H1 (cell line): ENCODE measurements at regions not wholly inside any gene's neighbourhood (a gene's known extent, or its start where the extent isn't known, plus 50 kb on each side); places are given as distances from the start of the nearest gene placed in this dataset.

Experiments
- CTCF ChIA-PET: fragments of 300-600 bp; sonication (Branson Sonifier 250); formaldehyde crosslinking; loops from one replicate; lab custom pipeline; 2021; ENCODE audit not compliant: partially characterized antibody; lab: Charles Lee
- POLR2A ChIA-PET: fragments of 300-600 bp; sonication (Branson Sonifier 250); formaldehyde crosslinking; loops from one replicate; lab custom pipeline; 2021; ENCODE audit warnings: inconsistent platforms; ENCODE audit not compliant: partially characterized antibody; lab: Charles Lee
- DNase-seq, 2 experiments: peaks; one replicate each; pipeline versions ENCODE4 v3.0.0 to v3.0.0-alpha.2; 2010 to 2022; ENCODE audit warnings: low spot score in 2 of 2, low read depth in 1 of 2, mixed read lengths in 1 of 2
- FAIRE-seq: peaks from 2 replicates; lab custom pipeline; 2011; peaks lifted over from hg19 to GRCh38; lab: Jason Lieb, UNC
- H2AFZ ChIP-seq: 2 replicates; pipeline ENCODE4 v1.8.1; 2012; ENCODE audit warnings: low read length, inconsistent platforms
- H2AK5ac ChIP-seq: 2 replicates; pipeline ENCODE4 v1.6.1; 2013; ENCODE audit warnings: low read depth, low read length
- H2BK120ac ChIP-seq: replicated peaks from 2 replicates; pipeline ENCODE3; 2013; ENCODE audit warnings: low read depth, low read length, inconsistent platforms
- H2BK12ac ChIP-seq: 2 replicates; pipeline ENCODE4 v1.6.1; 2013; ENCODE audit warnings: low read depth, low read length
- H2BK15ac ChIP-seq: 2 replicates; pipeline ENCODE4 v1.6.1; 2013; ENCODE audit warnings: low read length
- H2BK20ac ChIP-seq: 2 replicates; pipeline ENCODE4 v1.6.1; 2013; ENCODE audit warnings: low read length
- H2BK5ac ChIP-seq: 2 replicates; pipeline ENCODE4 v1.6.1; 2013; ENCODE audit warnings: low read depth, low read length
- H3K14ac ChIP-seq: 2 replicates; pipeline ENCODE4 v1.6.1; 2013; ENCODE audit warnings: inconsistent platforms; ENCODE audit not compliant: insufficient read length
- H3K18ac ChIP-seq: 2 replicates; pipeline ENCODE4 v1.6.1; 2013; ENCODE audit warnings: low read length; ENCODE audit errors: extremely low read depth
- H3K23ac ChIP-seq: 2 replicates; pipeline ENCODE4 v1.6.1; 2013; ENCODE audit warnings: inconsistent platforms; ENCODE audit not compliant: insufficient read length
- H3K23me2 ChIP-seq: 2 replicates; pipeline ENCODE4 v1.6.1; 2013; ENCODE audit warnings: low read depth, low read length
- H3K27ac ChIP-seq: 2 replicates; pipeline ENCODE4 v1.6.1; 2011; ENCODE audit warnings: low read depth, low read length, inconsistent platforms
- H3K27me3 ChIP-seq, 4 experiments: replicated peaks in 1 of 4; 1 replicate in 1 of 4; 2 replicates in 3 of 4; pipeline versions ENCODE4 v1.6.1 to v1.8.1; 2011 to 2013; ENCODE audit warnings: low read length in 3 of 4, mild to moderate bottlenecking in 3 of 4, inconsistent platforms in 2 of 4, mixed read lengths in 2 of 4, moderate library complexity in 1 of 4; ENCODE audit not compliant: control insufficient read depth in 3 of 4, insufficient read depth in 3 of 4; ENCODE audit errors: extremely low read depth in 1 of 4
- H3K36me3 ChIP-seq, 4 experiments: 2 replicates each; pipeline versions ENCODE4 v1.6.1 to v1.8.1; 2011 to 2013; ENCODE audit warnings: mild to moderate bottlenecking in 4 of 4, low read length in 3 of 4, moderate library complexity in 2 of 4, control low read depth in 1 of 4, inconsistent platforms in 1 of 4; ENCODE audit not compliant: insufficient read depth in 4 of 4, control insufficient read depth in 2 of 4
- H3K4ac ChIP-seq: replicated peaks from 2 replicates; pipeline ENCODE3; 2013; ENCODE audit warnings: low read length, low read depth, mixed read lengths, inconsistent platforms; ENCODE audit not compliant: insufficient read length
- H3K4me1 ChIP-seq, 4 experiments: replicated peaks in 1 of 4; 1 replicate in 1 of 4; 2 replicates in 3 of 4; pipeline versions ENCODE4 v1.6.1 to v1.8.1; 2011 to 2013; ENCODE audit warnings: low read length in 3 of 4, inconsistent platforms in 2 of 4, mixed read lengths in 1 of 4; ENCODE audit not compliant: insufficient read depth in 4 of 4, control insufficient read depth in 3 of 4
- H3K4me2 ChIP-seq, 2 experiments: 2 replicates each; pipeline versions ENCODE4 v1.6.1 to v1.8.1; 2011 to 2013; ENCODE audit warnings: low read depth in 2 of 2, low read length in 2 of 2, control low read depth in 1 of 2, inconsistent platforms in 1 of 2, mild to moderate bottlenecking in 1 of 2; ENCODE audit not compliant: insufficient read depth in 1 of 2
- H3K4me3 ChIP-seq, 4 experiments: fragments of 200-600, 300-600 bp in 1 of 4; sonication (generic), shearing (Covaris generic), sonication (Bioruptor Twin) in 1 of 4; 2 replicates each; pipeline versions ENCODE4 v1.5.1 to v1.8.1; 2011 to 2016; ENCODE audit warnings: low read length in 4 of 4, low read depth in 3 of 4, control low read depth in 2 of 4, inconsistent platforms in 2 of 4, mild to moderate bottlenecking in 2 of 4, mixed read lengths in 1 of 4, moderate library complexity in 1 of 4; ENCODE audit not compliant: insufficient read depth in 2 of 4; ENCODE audit errors: extremely low read depth in 1 of 4
- H3K56ac ChIP-seq: replicated peaks from 2 replicates; pipeline ENCODE3; 2013; ENCODE audit warnings: low read depth, mild to moderate bottlenecking, mixed read lengths, low read length, inconsistent platforms; ENCODE audit not compliant: insufficient read length
- H3K79me1 ChIP-seq: 2 replicates; pipeline ENCODE4 v1.6.1; 2013; ENCODE audit warnings: low read depth, low read length, control low read depth
- H3K79me2 ChIP-seq, 2 experiments: 2 replicates each; pipeline versions ENCODE4 v1.6.1 to v1.8.1; 2012 to 2013; ENCODE audit warnings: low read length in 2 of 2, mild to moderate bottlenecking in 2 of 2, inconsistent platforms in 1 of 2; ENCODE audit not compliant: insufficient read depth in 2 of 2, control insufficient read depth in 1 of 2
- H3K9ac ChIP-seq, 4 experiments: replicated peaks in 1 of 4; 1 replicate in 1 of 4; 2 replicates in 3 of 4; pipeline versions ENCODE4 v1.6.1 to v1.8.1; 2011 to 2013; ENCODE audit warnings: low read depth in 3 of 4, low read length in 3 of 4, control low read depth in 2 of 4, mild to moderate bottlenecking in 2 of 4, moderate library complexity in 2 of 4, inconsistent platforms in 1 of 4; ENCODE audit errors: extremely low read depth in 1 of 4
- H3K9me3 ChIP-seq, 2 experiments: 2 replicates each; pipeline versions ENCODE4 v1.6.1 to v1.8.1; 2012 to 2013; ENCODE audit warnings: mild to moderate bottlenecking in 2 of 2, moderate library complexity in 2 of 2, control low read depth in 1 of 2, inconsistent platforms in 1 of 2, low read depth in 1 of 2, low read length in 1 of 2, mixed read lengths in 1 of 2; ENCODE audit not compliant: insufficient read depth in 2 of 2
- H4K20me1 ChIP-seq, 2 experiments: replicated peaks in 1 of 2; 2 replicates each; pipeline versions ENCODE3 to v1.8.1; 2011 to 2013; ENCODE audit warnings: inconsistent platforms in 2 of 2, low read length in 2 of 2, mild to moderate bottlenecking in 1 of 2; ENCODE audit not compliant: insufficient read depth in 2 of 2, control insufficient read depth in 1 of 2
- H4K5ac ChIP-seq: 2 replicates; pipeline ENCODE4 v1.6.1; 2013; ENCODE audit warnings: low read length, low read depth, mixed read lengths, inconsistent platforms; ENCODE audit not compliant: insufficient read length
- H4K8ac ChIP-seq: 2 replicates; pipeline ENCODE4 v1.8.0; 2013; ENCODE audit warnings: mild to moderate bottlenecking, moderate library complexity, low read length, inconsistent platforms; ENCODE audit not compliant: insufficient read depth; ENCODE audit errors: extremely low read depth
- H4K91ac ChIP-seq: replicated peaks from 2 replicates; pipeline ENCODE3; 2013; ENCODE audit warnings: low read length, mixed read lengths, inconsistent platforms; ENCODE audit not compliant: insufficient read length
- BCL11A ChIP-seq, 2 experiments: IDR thresholded peaks; one replicate each; pipeline ENCODE4 v1.6.1; 2011; ENCODE audit warnings: low read depth in 2 of 2, low read length in 2 of 2, mild to moderate bottlenecking in 2 of 2
- GTF2F1 ChIP-seq: IDR thresholded peaks from 2 replicates; pipeline ENCODE4 v1.6.1; 2012; ENCODE audit warnings: low read depth, low read length, improper control_type of control experiment, borderline replicate concordance
- JUND ChIP-seq: IDR thresholded peaks from 2 replicates; pipeline ENCODE4 v1.6.1; 2011; ENCODE audit warnings: mild to moderate bottlenecking, improper control_type of control experiment, low read length
- RBBP5 ChIP-seq: IDR thresholded peaks from 2 replicates; pipeline ENCODE4 v1.7.1; 2012; ENCODE audit warnings: low read depth, mild to moderate bottlenecking, inconsistent platforms, low read length, moderate library complexity, borderline replicate concordance
- SAP30 ChIP-seq: fragments of 300-600 bp; sonication (generic); IDR thresholded peaks from 2 replicates; pipeline ENCODE4 v1.7.1; 2012; ENCODE audit warnings: low read length, moderate library complexity, mild to moderate bottlenecking, inconsistent platforms; ENCODE audit not compliant: insufficient read depth, insufficient replicate concordance
- WGBS, 2 experiments: shearing (Covaris generic) in 1 of 2; methylation state at CpG; one replicate each; pipeline versions ENCODE4 v1.1.6 to v1.1.7; 2013 to 2015; ENCODE audit warnings: low lambda C conversion rate in 2 of 2, mixed read lengths in 2 of 2, inconsistent platforms in 1 of 2, low coverage in 1 of 2, missing lambda C conversion rate in 1 of 2; ENCODE audit not compliant: insufficient replicate concordance in 2 of 2, insufficient coverage in 1 of 2, insufficient read length in 1 of 2; ENCODE audit errors: extremely low coverage in 1 of 2, missing lambda C conversion rate in 1 of 2; 5-methylcytosine and 5-hydroxymethylcytosine counted together

DNA sequence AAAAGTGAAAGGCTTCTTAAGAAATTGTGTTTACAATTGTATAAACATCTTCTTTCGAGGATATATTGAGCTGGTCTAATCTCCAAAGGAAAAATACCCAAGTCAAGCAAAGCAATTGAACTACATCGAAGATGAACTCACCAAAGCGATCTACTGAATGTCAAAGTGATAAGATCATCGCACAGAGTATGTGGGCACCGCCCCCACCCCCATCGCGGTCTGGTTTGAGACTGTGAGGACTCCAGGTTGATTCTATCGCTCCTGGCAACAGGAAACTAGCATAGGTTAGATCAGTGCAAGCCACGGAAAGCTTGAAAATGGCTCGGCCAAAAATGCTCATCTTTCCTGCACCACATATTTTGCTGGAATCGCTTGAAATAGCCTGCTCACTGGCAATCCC lies 133.2 kb upstream of the RPS6KA2 start:
- H3K36me3 ChIP-seq: no peaks in the 10 kb centered on the region
- no peak overlapping the region for H4K91ac ChIP-seq
- FAIRE-seq: no peak
- no peaks in the 10 kb centered on the region for H3K79me2 ChIP-seq
- no peaks in the 10 kb centered on the region for H3K79me1 ChIP-seq
- no peak overlapping the region for H3K4ac ChIP-seq
- no peak overlapping the region for H3K4me3 ChIP-seq
- H3K9ac ChIP-seq: no peak overlapping the region
- H2BK12ac ChIP-seq: no peak overlapping the region
- H2AFZ ChIP-seq: no peak overlapping the region
- WGBS, 2 experiments: 90% methylated on average over 11 of the region's 11 CpGs; no CpG with 5 or more reads in 1 of the 2 experiments
- ChIA-PET CTCF (interaction anchor here (0.5 to 1.8 kb wide), 5 partner anchors 9 to 401 kb away, joined by 3 to 7 read pairs (median 4); no protein-coding TSS in a partner anchor), POLR2A (no interaction called here)
- H2BK15ac ChIP-seq: no peak overlapping the region
- no peak overlapping the region for H3K4me2 ChIP-seq
- H3K27ac ChIP-seq: no peak overlapping the region
- no peak overlapping the region for H2AK5ac ChIP-seq
- no peak overlapping the region for H4K5ac ChIP-seq
- no peak overlapping the region for H2BK120ac ChIP-seq
- H3K56ac ChIP-seq: no peak overlapping the region
- no peak overlapping the region for H2BK20ac ChIP-seq
- no peak for DNase-seq
- H3K23me2 ChIP-seq: no peaks in the 10 kb centered on the region; the same call in 1 of the 2 replicates
- H3K23ac ChIP-seq: no peak overlapping the region
- TF ChIP-seq GTF2F1 (no peak), BCL11A (IDR thresholded peaks at IDR 0.05; ENCODE audit: low read depth in 2 of 2, low read length in 2 of 2) (no peak), SAP30 (no peak), RBBP5 (no peak), JUND (no peak)
- peaks cover 3 to 19% (median 9%) of the 10 kb centered on the region in 4 experiments; a peak in 5 of 7 replicates for H3K4me1 ChIP-seq
- H4K20me1 ChIP-seq: no peaks in the 10 kb centered on the region
- H3K14ac ChIP-seq: no peak overlapping the region
- no peaks in the 10 kb centered on the region for H3K27me3 ChIP-seq
- no peaks in the 10 kb centered on the region for H3K9me3 ChIP-seq
- no peak overlapping the region for H2BK5ac ChIP-seq
- no peak overlapping the region for H3K18ac ChIP-seq
- no peak overlapping the region for H4K8ac ChIP-seq
